Panc1 (cell line): ENCODE measurements at regions not wholly inside any gene's neighbourhood (a gene's known extent, or its start where the extent isn't known, plus 50 kb on each side); places are given as distances from the start of the nearest gene placed in this dataset.

Source experiments
- ATAC-seq: fragments of 200-7000 bp; cut with Tn5 transposase; 2 replicates; pipeline ENCODE4 v1.9.1; 2020; ENCODE audit warnings: mild to moderate bottlenecking, moderate library complexity
- BruUV-seq: library from RNA; stranded (reverse); fragments of 400-500 nt; replicated peaks from 2 replicates; lab custom pipeline; 2021; lab: Mats Ljungman, UMichigan
- CTCF ChIA-PET: fragments of 300-600 bp; sonication (Branson Sonifier 250); formaldehyde crosslinking; loops from one replicate; lab custom pipeline; 2022; ENCODE audit warnings: antibody characterized with exemption; lab: Charles Lee
- POLR2A ChIA-PET: fragments of 300-600 bp; sonication (Branson Sonifier 250); formaldehyde crosslinking; loops from one replicate; lab custom pipeline; 2022; ENCODE audit warnings: antibody characterized with exemption; lab: Charles Lee
- DNase-seq: peaks from one replicate; pipeline ENCODE4 v3.0.0-alpha.2; 2010; ENCODE audit warnings: low read depth, low spot score
- H3K27ac ChIP-seq: 2 replicates; pipeline ENCODE4 v1.5.1; 2011; ENCODE audit warnings: mild to moderate bottlenecking, low read length, inconsistent platforms
- H3K27me3 ChIP-seq: fragments of 200-500 bp; sonication (Bioruptor generic); 2 replicates; pipeline ENCODE4 v1.6.0; 2014; ENCODE audit warnings: low read length, inconsistent platforms; ENCODE audit not compliant: control insufficient read depth, insufficient read depth
- H3K36me3 ChIP-seq: fragments of 200-500 bp; sonication (Bioruptor generic); 2 replicates; pipeline ENCODE4 v1.5.1; 2014; ENCODE audit warnings: inconsistent platforms, mild to moderate bottlenecking, low read length, moderate library complexity; ENCODE audit not compliant: control insufficient read depth, insufficient read depth
- H3K4me1 ChIP-seq: 2 replicates; pipeline ENCODE4 v1.5.1; 2011; ENCODE audit warnings: inconsistent platforms, mild to moderate bottlenecking, low read length, moderate library complexity; ENCODE audit not compliant: control insufficient read depth, insufficient read depth
- H3K4me3 ChIP-seq, 2 experiments: 2 replicates each; pipeline ENCODE4 v1.5.1; 2011 to 2012; ENCODE audit warnings: low read depth in 2 of 2, low read length in 2 of 2, mild to moderate bottlenecking in 2 of 2, inconsistent platforms in 1 of 2, moderate library complexity in 1 of 2
- H3K9me3 ChIP-seq: fragments of 200-500 bp; sonication (Bioruptor generic); 2 replicates; pipeline ENCODE4 v1.5.1; 2014; ENCODE audit warnings: low read depth, mild to moderate bottlenecking, inconsistent platforms, low read length, moderate library complexity; ENCODE audit not compliant: control insufficient read depth, insufficient read depth
- POLR2AphosphoS5 ChIP-seq: IDR thresholded peaks from 2 replicates; pipeline ENCODE4 v1.6.1; 2012; ENCODE audit warnings: mild to moderate bottlenecking, low read depth, low read length, moderate library complexity
- SIN3A ChIP-seq: IDR thresholded peaks from 2 replicates; pipeline ENCODE4 v1.6.1; 2012; ENCODE audit warnings: low read depth, mild to moderate bottlenecking, low read length, moderate library complexity, borderline replicate concordance; ENCODE audit not compliant: insufficient read depth
- TCF7L2 ChIP-seq: IDR thresholded peaks from 2 replicates; pipeline ENCODE4 v1.6.1; 2011; ENCODE audit warnings: mild to moderate bottlenecking, low read depth, low read length, inconsistent platforms
- in situ Hi-C: cut with HindIII; loops from 2 replicates; pipeline ENCODE4 v1.10.0; 2016; ENCODE audit warnings: low sequenced_read_pairs, low pct_unique_long_range_greater_than_20kb
- intact Hi-C: fragments of 100-400 bp; cut with micrococcal nuclease; formaldehyde crosslinking; loops from one replicate; pipeline ENCODE4 v1.10.0; 2022; ENCODE audit not compliant: unreplicated experiment
- TF ChIP-seq, protein P1 (sequence below): fragments of 450-650 bp; IDR thresholded peaks from 2 replicates; pipeline ENCODE4 v1.5.1; 2017; ENCODE audit warnings: mild to moderate bottlenecking
- TF ChIP-seq, protein P2 (sequence below), 2 experiments: IDR thresholded peaks; 2 replicates each; pipeline ENCODE4 v1.6.1; 2011 to 2012; ENCODE audit warnings: low read depth in 2 of 2, control low read depth in 1 of 2, low read length in 1 of 2, mild to moderate bottlenecking in 1 of 2, moderate library complexity in 1 of 2; ENCODE audit not compliant: insufficient read depth in 1 of 2

GRCh38 chr1:194208674-194209073, 1022.3 kb upstream of the B3GALT2 start:
- no peak overlapping the region for H3K4me3 ChIP-seq
- DNase-seq: no peak
- intact Hi-C loops (no loop called here), in situ Hi-C loops (no loop called here)
- H3K9me3 ChIP-seq: no peaks in the 10 kb centered on the region
- H3K4me1 ChIP-seq: no peaks in the 10 kb centered on the region
- CTCF ChIA-PET: no interaction called here
- TF ChIP-seq TCF7L2: no peak
- TF ChIP-seq SIN3A: no peak
- TF ChIP-seq, protein P1, sequence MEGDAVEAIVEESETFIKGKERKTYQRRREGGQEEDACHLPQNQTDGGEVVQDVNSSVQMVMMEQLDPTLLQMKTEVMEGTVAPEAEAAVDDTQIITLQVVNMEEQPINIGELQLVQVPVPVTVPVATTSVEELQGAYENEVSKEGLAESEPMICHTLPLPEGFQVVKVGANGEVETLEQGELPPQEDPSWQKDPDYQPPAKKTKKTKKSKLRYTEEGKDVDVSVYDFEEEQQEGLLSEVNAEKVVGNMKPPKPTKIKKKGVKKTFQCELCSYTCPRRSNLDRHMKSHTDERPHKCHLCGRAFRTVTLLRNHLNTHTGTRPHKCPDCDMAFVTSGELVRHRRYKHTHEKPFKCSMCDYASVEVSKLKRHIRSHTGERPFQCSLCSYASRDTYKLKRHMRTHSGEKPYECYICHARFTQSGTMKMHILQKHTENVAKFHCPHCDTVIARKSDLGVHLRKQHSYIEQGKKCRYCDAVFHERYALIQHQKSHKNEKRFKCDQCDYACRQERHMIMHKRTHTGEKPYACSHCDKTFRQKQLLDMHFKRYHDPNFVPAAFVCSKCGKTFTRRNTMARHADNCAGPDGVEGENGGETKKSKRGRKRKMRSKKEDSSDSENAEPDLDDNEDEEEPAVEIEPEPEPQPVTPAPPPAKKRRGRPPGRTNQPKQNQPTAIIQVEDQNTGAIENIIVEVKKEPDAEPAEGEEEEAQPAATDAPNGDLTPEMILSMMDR: no peak
- TF ChIP-seq, protein P2, sequence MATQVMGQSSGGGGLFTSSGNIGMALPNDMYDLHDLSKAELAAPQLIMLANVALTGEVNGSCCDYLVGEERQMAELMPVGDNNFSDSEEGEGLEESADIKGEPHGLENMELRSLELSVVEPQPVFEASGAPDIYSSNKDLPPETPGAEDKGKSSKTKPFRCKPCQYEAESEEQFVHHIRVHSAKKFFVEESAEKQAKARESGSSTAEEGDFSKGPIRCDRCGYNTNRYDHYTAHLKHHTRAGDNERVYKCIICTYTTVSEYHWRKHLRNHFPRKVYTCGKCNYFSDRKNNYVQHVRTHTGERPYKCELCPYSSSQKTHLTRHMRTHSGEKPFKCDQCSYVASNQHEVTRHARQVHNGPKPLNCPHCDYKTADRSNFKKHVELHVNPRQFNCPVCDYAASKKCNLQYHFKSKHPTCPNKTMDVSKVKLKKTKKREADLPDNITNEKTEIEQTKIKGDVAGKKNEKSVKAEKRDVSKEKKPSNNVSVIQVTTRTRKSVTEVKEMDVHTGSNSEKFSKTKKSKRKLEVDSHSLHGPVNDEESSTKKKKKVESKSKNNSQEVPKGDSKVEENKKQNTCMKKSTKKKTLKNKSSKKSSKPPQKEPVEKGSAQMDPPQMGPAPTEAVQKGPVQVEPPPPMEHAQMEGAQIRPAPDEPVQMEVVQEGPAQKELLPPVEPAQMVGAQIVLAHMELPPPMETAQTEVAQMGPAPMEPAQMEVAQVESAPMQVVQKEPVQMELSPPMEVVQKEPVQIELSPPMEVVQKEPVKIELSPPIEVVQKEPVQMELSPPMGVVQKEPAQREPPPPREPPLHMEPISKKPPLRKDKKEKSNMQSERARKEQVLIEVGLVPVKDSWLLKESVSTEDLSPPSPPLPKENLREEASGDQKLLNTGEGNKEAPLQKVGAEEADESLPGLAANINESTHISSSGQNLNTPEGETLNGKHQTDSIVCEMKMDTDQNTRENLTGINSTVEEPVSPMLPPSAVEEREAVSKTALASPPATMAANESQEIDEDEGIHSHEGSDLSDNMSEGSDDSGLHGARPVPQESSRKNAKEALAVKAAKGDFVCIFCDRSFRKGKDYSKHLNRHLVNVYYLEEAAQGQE (IDR thresholded peaks at IDR 0.05; ENCODE audit: insufficient read depth in 1 of 2, low read depth in 2 of 2, low read length in 1 of 2): no peak
- no peak for TF ChIP-seq POLR2AphosphoS5
- ATAC-seq: no peak
- POLR2A ChIA-PET: no interaction called here
- no peak overlapping the region for H3K27ac ChIP-seq
- no peaks in the 10 kb centered on the region for H3K36me3 ChIP-seq
- BruUV-seq: no TSS peak
- H3K27me3 ChIP-seq: no peaks in the 10 kb centered on the region

- TF ChIP-seq POLR2AphosphoS5: no peak
- Histone ChIP-seq H3K4me3 (no peak overlapping the region), H3K36me3 (no peaks in the 10 kb centered on the region; the same call in 1 of the 2 replicates), H3K27me3 (no peaks in the 10 kb centered on the region), H3K9me3 (no peaks in the 10 kb centered on the region; the same call in 1 of the 2 replicates), H3K27ac (no peak overlapping the region), H3K4me1 (no peaks in the 10 kb centered on the region)
- in situ Hi-C loops (no loop called here), intact Hi-C loops (no loop called here)
- DNase-seq: no peak
- BruUV-seq: no TSS peak
- ChIA-PET POLR2A (no interaction called here), CTCF (no interaction called here)
- ATAC-seq: no peak
Observed at GRCh38 chr1:194196562-194196961, 1010.1 kb upstream of the B3GALT2 start.

DNA sequence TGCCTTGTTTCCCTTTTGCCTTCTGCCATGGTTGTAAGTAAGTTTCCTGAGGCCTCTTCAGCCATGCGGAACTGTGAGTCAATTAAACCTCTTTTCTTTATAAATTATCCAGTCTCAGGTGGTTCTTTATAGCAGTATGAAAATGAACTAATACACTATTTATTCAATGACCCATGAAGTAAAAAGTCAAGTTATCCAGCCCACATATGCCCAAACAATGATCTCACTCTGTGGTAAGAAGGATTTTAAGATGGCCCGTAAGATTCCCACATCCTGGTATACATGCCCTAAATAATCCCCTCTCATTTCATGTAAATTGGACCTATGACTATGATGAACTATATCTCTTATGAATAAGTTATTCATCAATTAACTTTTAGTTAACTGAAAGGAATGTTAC, 1008.3 kb upstream of the B3GALT2 start:
- no peak for ATAC-seq
- intact Hi-C loops (no loop called here), in situ Hi-C loops (no loop called here)
- CTCF ChIA-PET: no interaction called here
- H3K27me3 ChIP-seq: no peaks in the 10 kb centered on the region
- TF ChIP-seq POLR2AphosphoS5: no peak
- no peak for TF ChIP-seq TCF7L2
- TF ChIP-seq SIN3A: no peak
- TF ChIP-seq, protein P2 (IDR thresholded peaks at IDR 0.05; ENCODE audit: insufficient read depth in 1 of 2, low read depth in 2 of 2, low read length in 1 of 2): no peak
- TF ChIP-seq, protein P1: no peak
- POLR2A ChIA-PET: no interaction called here
- H3K27ac ChIP-seq: no peak overlapping the region
- H3K4me1 ChIP-seq: no peaks in the 10 kb centered on the region
- no peaks in the 10 kb centered on the region; the same call in 1 of the 2 replicates for H3K36me3 ChIP-seq
- DNase-seq: no peak
- no peaks in the 10 kb centered on the region; the same call in 1 of the 2 replicates for H3K9me3 ChIP-seq
- no peak overlapping the region for H3K4me3 ChIP-seq
- no TSS peak for BruUV-seq
